DOHH2 (cell line): ENCODE measurements at regions not wholly inside any gene's neighbourhood (a gene's known extent, or its start where the extent isn't known, plus 50 kb on each side); places are given as distances from the start of the nearest gene placed in this dataset.

Experiments used
- H3F3A ChIP-seq: fragments of 200-600 bp; sonication (generic), shearing (Covaris generic); 2 replicates; pipeline ENCODE4 v1.6.0; 2016; ENCODE audit warnings: antibody characterized with exemption, mild to moderate bottlenecking; ENCODE audit not compliant: control insufficient read depth, insufficient read depth
- H3K27ac ChIP-seq: fragments of 200-600 bp; sonication (generic); 2 replicates; pipeline ENCODE4 v1.5.1; 2014; ENCODE audit warnings: low read depth, mild to moderate bottlenecking, low read length, moderate library complexity
- H3K27me3 ChIP-seq: fragments of 200-600 bp; sonication (generic); 2 replicates; pipeline ENCODE4 v1.6.1; 2014; ENCODE audit warnings: mild to moderate bottlenecking, low read length, mixed read lengths; ENCODE audit not compliant: control insufficient read depth
- H3K36me3 ChIP-seq: fragments of 200-600 bp; sonication (generic); 2 replicates; pipeline ENCODE4 v1.6.1; 2014; ENCODE audit warnings: mild to moderate bottlenecking, low read length, moderate library complexity, mixed read lengths; ENCODE audit not compliant: control insufficient read depth
- H3K4me1 ChIP-seq: fragments of 200-600 bp; sonication (generic); 2 replicates; pipeline ENCODE4 v1.6.1; 2014; ENCODE audit warnings: mild to moderate bottlenecking, low read length, mixed read lengths; ENCODE audit not compliant: control insufficient read depth
- H3K4me2 ChIP-seq: fragments of 200-600 bp; sonication (generic); 2 replicates; pipeline ENCODE4 v1.6.0; 2014; ENCODE audit warnings: mild to moderate bottlenecking, low read length, moderate library complexity
- H3K4me3 ChIP-seq: fragments of 200-600 bp; sonication (generic); 2 replicates; pipeline ENCODE4 v1.5.1; 2014; ENCODE audit warnings: mild to moderate bottlenecking, low read length, mixed read lengths
- H3K79me2 ChIP-seq: fragments of 200-600 bp; sonication (generic); 2 replicates; pipeline ENCODE4 v1.6.1; 2014; ENCODE audit warnings: mild to moderate bottlenecking, low read length, mixed read lengths; ENCODE audit not compliant: control insufficient read depth
- H3K9me2 ChIP-seq: fragments of 200-600 bp; sonication (generic); replicated peaks from 2 replicates; pipeline ENCODE4 v1.6.1; 2014; ENCODE audit warnings: mild to moderate bottlenecking, low read length, mixed read lengths; ENCODE audit not compliant: control insufficient read depth
- H3K9me3 ChIP-seq: fragments of 200-600 bp; sonication (generic); 2 replicates; pipeline ENCODE4 v1.6.1; 2014; ENCODE audit warnings: antibody characterized with exemption, low read length, mixed read lengths; ENCODE audit not compliant: control insufficient read depth, insufficient read depth
- H4K20me1 ChIP-seq: fragments of 200-600 bp; sonication (generic); 2 replicates; pipeline ENCODE4 v1.6.0; 2014; ENCODE audit warnings: low read depth, mild to moderate bottlenecking, antibody characterized with exemption, low read length, moderate library complexity; ENCODE audit not compliant: control insufficient read depth, insufficient read depth
- CTCF ChIP-seq: fragments of 200-600 bp; sonication (generic); IDR thresholded peaks from one replicate; pipeline ENCODE4 v1.5.1; 2014; ENCODE audit warnings: antibody characterized with exemption, mild to moderate bottlenecking, low read depth, low read length; ENCODE audit not compliant: poor library complexity, severe bottlenecking
- EZH2phosphoT487 ChIP-seq: fragments of 200-600 bp; sonication (generic); IDR thresholded peaks from 2 replicates; pipeline ENCODE4 v1.6.1; 2017; ENCODE audit warnings: borderline replicate concordance, mild to moderate bottlenecking, antibody characterized with exemption, low read length, moderate library complexity, mixed read lengths

- Histone ChIP-seq H3K79me2 (no peaks in the 10 kb centered on the region), H3K27me3 (0 out of 2 replicates have a peak, but pooled peaks cover 4% of the 10 kb centered on the region), H3K27ac (no peak overlapping the region), H3K4me2 (no peak overlapping the region), H3K4me1 (peaks cover 10% of the 10 kb centered on the region; the same call in 1 of the 2 replicates), H3K36me3 (no peaks in the 10 kb centered on the region), H3K9me3 (no peaks in the 10 kb centered on the region), H3K9me2 (no peaks in the 10 kb centered on the region), H3F3A (no peaks in the 10 kb centered on the region), H3K4me3 (no peak overlapping the region), H4K20me1 (no peaks in the 10 kb centered on the region)
- no peak for TF ChIP-seq EZH2phosphoT487
- no peak for TF ChIP-seq CTCF
Measured at GRCh38 chr13:80462567-80462966, 121.6 kb upstream of the SPRY2 start.

GRCh38 chr13:80462037-80462436 lies 121.1 kb upstream of the SPRY2 start:
- H4K20me1 ChIP-seq = no peaks in the 10 kb centered on the region
- H3K27ac ChIP-seq = no peak overlapping the region
- no peaks in the 10 kb centered on the region for H3K36me3 ChIP-seq
- no peaks in the 10 kb centered on the region for H3K79me2 ChIP-seq
- H3K9me3 ChIP-seq = no peaks in the 10 kb centered on the region
- no peak overlapping the region for H3K4me2 ChIP-seq
- 0 out of 2 replicates have a peak, but pooled peaks cover 4% of the 10 kb centered on the region for H3K27me3 ChIP-seq
- no peaks in the 10 kb centered on the region for H3K9me2 ChIP-seq
- H3F3A ChIP-seq = no peaks in the 10 kb centered on the region
- H3K4me1 ChIP-seq = peaks cover 10% of the 10 kb centered on the region; the same call in 1 of the 2 replicates
- TF ChIP-seq EZH2phosphoT487 = no peak
- no peak for TF ChIP-seq CTCF
- H3K4me3 ChIP-seq = no peak overlapping the region

GRCh38 chr13:80458543-80458942 lies 117.6 kb upstream of the SPRY2 start:
- Histone ChIP-seq H3K9me3 (no peaks in the 10 kb centered on the region), H3K36me3 (no peaks in the 10 kb centered on the region), H3K79me2 (no peaks in the 10 kb centered on the region), H3K27ac (no peak overlapping the region), H3K4me3 (no peak overlapping the region), H3K4me2 (no peak overlapping the region), H3K9me2 (no peaks in the 10 kb centered on the region), H4K20me1 (no peaks in the 10 kb centered on the region), H3F3A (no peaks in the 10 kb centered on the region), H3K27me3 (no peaks in the 10 kb centered on the region), H3K4me1 (peaks cover 24% of the 10 kb centered on the region)
- no peak for TF ChIP-seq CTCF
- no peak for TF ChIP-seq EZH2phosphoT487
